HL-60 (cell line): ENCODE measurements at regions not wholly inside any gene's neighbourhood (a gene's known extent, or its start where the extent isn't known, plus 50 kb on each side); places are given as distances from the start of the nearest gene placed in this dataset.

Experiments used
- CTCF ChIP-seq: IDR thresholded peaks from one replicate; pipeline ENCODE4 v1.5.1; 2011; ENCODE audit warnings: low read length, control low read depth, inconsistent platforms; ENCODE audit not compliant: insufficient read depth
- POLR2AphosphoS5 ChIP-seq: IDR thresholded peaks from 2 replicates; pipeline ENCODE4 v1.6.1; 2012; ENCODE audit warnings: low read depth
- REST ChIP-seq: IDR thresholded peaks from 2 replicates; pipeline ENCODE4 v1.6.1; 2012; ENCODE audit warnings: low read depth; ENCODE audit not compliant: insufficient replicate concordance
- SPI1 ChIP-seq: IDR thresholded peaks from 2 replicates; pipeline ENCODE4 v1.6.1; 2012; ENCODE audit warnings: low read depth, mild to moderate bottlenecking, borderline replicate concordance

- TF ChIP-seq CTCF (no peak), POLR2AphosphoS5 (no peak), SPI1 (no peak), REST (no peak)
Measured at GRCh38 chr3:31191354-31191753, 296.9 kb upstream of the GADL1 start.
